ENCODE measurements at regions not wholly inside any gene's neighbourhood (a gene's known extent, or its start where the extent isn't known, plus 50 kb on each side); places are given as distances from the start of the nearest gene placed in this dataset.
"Not testable (repeated sequence)": the region's sequence is repeated elsewhere in the genome, so short reads cannot be mapped to it uniquely, and the experiment has no call there.

DNA sequence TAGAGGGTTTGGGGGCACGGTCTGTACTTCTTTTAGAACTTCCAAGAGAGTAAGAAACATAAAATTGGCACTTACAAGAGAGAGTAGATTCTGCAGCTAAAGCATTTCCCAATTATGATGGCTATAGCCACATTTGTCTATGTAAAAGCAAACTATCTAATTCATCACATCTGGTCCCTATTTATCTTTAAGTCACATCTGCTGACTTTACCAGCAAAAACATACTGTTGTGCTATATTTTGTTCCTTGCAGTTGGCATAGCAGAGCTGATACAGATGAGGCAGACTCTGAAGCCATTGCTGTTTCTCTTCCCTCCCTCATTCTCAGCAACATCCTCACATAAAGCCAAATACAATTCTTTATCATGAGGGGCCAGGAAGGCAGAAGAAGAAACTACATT lies 1533.5 kb upstream of the RAG2 start:
- no peak overlapping the region for H3K27ac ChIP-seq (ENCODE audit: low read depth, low read length)
- H3K4me3 ChIP-seq (ENCODE audit: low read depth, low read length), result no peak overlapping the region
- no peak for DNase-seq (ENCODE audit: low read depth, low spot score)
- no peaks in the 10 kb centered on the region for H3K9me3 ChIP-seq (ENCODE audit: control insufficient read depth, insufficient read depth, low read length)
- ChIA-PET POLR2A (no interaction called here), CTCF (no interaction called here)
- H3K27me3 ChIP-seq (ENCODE audit: control insufficient read depth, insufficient read depth, low read length), result no peaks in the 10 kb centered on the region
- TF ChIP-seq CTCF (IDR thresholded peaks at IDR 0.05; ENCODE audit: low read depth, low read length), result no peak

DNA sequence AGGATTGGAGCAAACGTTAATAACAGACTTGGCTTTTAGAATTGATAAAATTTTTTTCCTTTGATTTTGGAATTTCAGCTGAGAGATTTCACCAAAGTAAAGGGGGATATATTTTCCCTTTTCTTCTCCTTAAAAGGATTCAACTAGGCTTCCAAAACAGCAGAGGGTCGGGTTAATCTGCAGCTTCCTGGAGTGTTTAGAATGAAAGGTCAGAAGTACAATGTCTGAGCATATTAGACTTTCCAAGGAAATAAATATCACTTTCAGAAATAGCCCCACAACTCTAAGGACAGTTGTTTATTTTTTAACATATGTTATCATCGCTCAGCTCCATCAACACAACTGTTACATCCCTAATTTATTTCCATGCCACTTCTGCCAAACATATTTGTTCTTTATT lies 1532.9 kb upstream of the RAG2 start:
- ChIA-PET POLR2A (no interaction called here), CTCF (no interaction called here)
- Histone ChIP-seq H3K9me3 (ENCODE audit: control insufficient read depth, insufficient read depth, low read length) (no peaks in the 10 kb centered on the region), H3K27ac (ENCODE audit: low read depth, low read length) (no peak overlapping the region), H3K4me3 (ENCODE audit: low read depth, low read length) (no peak overlapping the region), H3K27me3 (ENCODE audit: control insufficient read depth, insufficient read depth, low read length) (no peaks in the 10 kb centered on the region)
- no peak for DNase-seq (ENCODE audit: low read depth, low spot score)
- no peak for TF ChIP-seq CTCF (IDR thresholded peaks at IDR 0.05; ENCODE audit: low read depth, low read length)

GRCh38 chr11:38130514-38130913 lies 1532.5 kb upstream of the RAG2 start:
- ChIA-PET POLR2A (no interaction called here), CTCF (no interaction called here)
- Histone ChIP-seq H3K9me3 (ENCODE audit: control insufficient read depth, insufficient read depth, low read length) (no peaks in the 10 kb centered on the region), H3K27me3 (ENCODE audit: control insufficient read depth, insufficient read depth, low read length) (no peaks in the 10 kb centered on the region), H3K4me3 (ENCODE audit: low read depth, low read length) (no peak overlapping the region), H3K27ac (ENCODE audit: low read depth, low read length) (no peak overlapping the region)
- TF ChIP-seq CTCF (IDR thresholded peaks at IDR 0.05; ENCODE audit: low read depth, low read length), result no peak
- DNase-seq (ENCODE audit: low read depth, low spot score), result no peak

DNA sequence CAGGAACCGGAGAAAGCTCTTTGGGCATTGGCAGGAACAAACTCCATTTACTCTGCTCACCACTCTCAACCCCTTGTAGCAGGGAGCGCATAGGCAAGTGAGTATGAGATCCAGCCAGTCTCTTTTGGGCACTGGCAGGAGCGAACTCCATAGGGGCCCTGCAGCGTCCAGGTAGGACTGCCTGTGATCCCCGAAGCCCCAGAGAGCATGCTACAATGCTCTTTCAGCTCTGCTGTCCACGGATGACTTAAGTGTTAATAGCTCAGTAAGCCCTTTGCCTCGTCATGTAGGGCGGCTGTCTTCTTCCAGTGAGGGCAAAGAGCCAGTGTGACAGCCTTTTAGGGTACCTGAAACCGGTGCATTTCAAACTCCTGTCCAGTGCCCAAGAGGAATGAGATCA lies 1525.6 kb upstream of the RAG2 start:
- CTCF ChIA-PET, result no interaction called here
- POLR2A ChIA-PET, result no interaction called here
- Histone ChIP-seq H3K27me3 (ENCODE audit: control insufficient read depth, insufficient read depth, low read length) (no peaks in the 10 kb centered on the region), H3K9me3 (ENCODE audit: control insufficient read depth, insufficient read depth, low read length) (no peaks in the 10 kb centered on the region), H3K4me3 (ENCODE audit: low read depth, low read length) (no peak overlapping the region), H3K27ac (ENCODE audit: low read depth, low read length) (no peak overlapping the region)
- no peak for TF ChIP-seq CTCF (IDR thresholded peaks at IDR 0.05; ENCODE audit: low read depth, low read length)
- no peak for DNase-seq (ENCODE audit: low read depth, low spot score)

- DNase-seq (ENCODE audit: low read depth, low spot score); H3K9me3 ChIP-seq (ENCODE audit: control insufficient read depth, insufficient read depth, low read length); POLR2A ChIA-PET; H3K4me3 ChIP-seq (ENCODE audit: low read depth, low read length); H3K27me3 ChIP-seq (ENCODE audit: control insufficient read depth, insufficient read depth, low read length); CTCF ChIA-PET; H3K27ac ChIP-seq (ENCODE audit: low read depth, low read length): not testable (repeated sequence)
Observed at GRCh38 chr11:38116616-38117015, 1518.6 kb upstream of the RAG2 start.

- DNase-seq (ENCODE audit: low read depth, low spot score); H3K27ac ChIP-seq (ENCODE audit: low read depth, low read length); CTCF ChIA-PET; H3K27me3 ChIP-seq (ENCODE audit: control insufficient read depth, insufficient read depth, low read length); H3K9me3 ChIP-seq (ENCODE audit: control insufficient read depth, insufficient read depth, low read length); POLR2A ChIA-PET; H3K4me3 ChIP-seq (ENCODE audit: low read depth, low read length): not testable (repeated sequence)
Observed at GRCh38 chr11:38115381-38115780, 1517.3 kb upstream of the RAG2 start.
